Retinal pigment epithelial cell (primary cell): ENCODE measurements at regions not wholly inside any gene's neighbourhood (a gene's known extent, or its start where the extent isn't known, plus 50 kb on each side); places are given as distances from the start of the nearest gene placed in this dataset.

Experiments used
- DNase-seq: peaks from one replicate; pipeline ENCODE4 v3.0.0-alpha.2; 2010; ENCODE audit warnings: low read depth
- H3K4me3 ChIP-seq: 2 replicates; pipeline ENCODE4 v1.5.1; 2011; ENCODE audit warnings: mild to moderate bottlenecking, low read length, control low read depth, moderate library complexity
- CTCF ChIP-seq: conservative IDR thresholded peaks from 2 replicates; pipeline ENCODE4 v1.5.1; 2011; ENCODE audit warnings: low read depth, low read length, control low read depth, inconsistent platforms

- H3K4me3 ChIP-seq, result no peak overlapping the region
- DNase-seq, result no peak
- TF ChIP-seq CTCF, result no peak
These were observed 206.9 kb downstream of the LMO4 start for GRCh38 chr1:87535551-87535950.

- no peak for TF ChIP-seq CTCF
- no peak for DNase-seq
- no peak overlapping the region for H3K4me3 ChIP-seq
These were observed 210.5 kb downstream of the LMO4 start for GRCh38 chr1:87539147-87539546.

- no peak for TF ChIP-seq CTCF
These were observed 214.0 kb downstream of the LMO4 start for GRCh38 chr1:87542697-87543096.

GRCh38 chr1:87549738-87550137 lies 221.1 kb downstream of the LMO4 start:
- TF ChIP-seq CTCF, result no peak
- H3K4me3 ChIP-seq, result no peak overlapping the region
- no peak for DNase-seq

More at GRCh38 chr1:87542697-87543096, 214.0 kb downstream of the LMO4 start:
- H3K4me3 ChIP-seq, result no peak overlapping the region
- DNase-seq, result no peak

- no peak for DNase-seq
- no peak overlapping the region for H3K4me3 ChIP-seq
- TF ChIP-seq CTCF, result no peak
These were observed 224.8 kb downstream of the LMO4 start for GRCh38 chr1:87553511-87553910.

- DNase-seq, result no peak
- TF ChIP-seq CTCF, result no peak
- H3K4me3 ChIP-seq, result no peak overlapping the region
These were observed 226.7 kb downstream of the LMO4 start for GRCh38 chr1:87555366-87555765.

GRCh38 chr1:87556326-87556725 lies 227.6 kb downstream of the LMO4 start:
- TF ChIP-seq CTCF, result no peak
- no peak overlapping the region for H3K4me3 ChIP-seq
- DNase-seq, result no peak
